ENCODE measurements at regions not wholly inside any gene's neighbourhood (a gene's known extent, or its start where the extent isn't known, plus 50 kb on each side); places are given as distances from the start of the nearest gene placed in this dataset.
"Not testable (repeated sequence)": the region's sequence is repeated elsewhere in the genome, so short reads cannot be mapped to it uniquely, and the experiment has no call there.

DNA sequence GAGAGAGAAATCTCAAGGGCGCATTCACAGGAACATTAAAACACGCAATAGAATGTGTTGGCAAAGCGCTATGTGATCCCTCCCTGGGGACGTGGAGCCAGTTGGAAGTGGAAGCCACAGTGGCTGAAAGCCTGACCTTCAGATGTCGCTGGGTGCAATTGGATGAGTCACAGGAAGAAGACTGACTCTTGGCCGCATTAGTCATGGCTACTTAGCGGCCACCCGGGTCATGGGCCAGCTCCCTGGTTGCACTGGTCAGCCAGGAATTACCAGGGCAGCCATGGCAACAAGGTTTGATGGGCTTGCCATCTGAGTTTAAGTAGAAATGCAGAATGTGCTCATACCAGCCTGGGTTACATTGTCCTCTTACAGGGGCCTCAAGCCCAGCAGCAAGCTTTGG, 231.2 kb upstream of the FRG2C start:
- H2AFZ ChIP-seq (ENCODE audit: low read depth); H3K27me3 ChIP-seq (ENCODE audit: insufficient read depth); H3K36me3 ChIP-seq (replicated peaks in 1 of 2; ENCODE audit: control insufficient read depth in 1 of 2, insufficient read depth in 2 of 2, low read length in 1 of 2); H3K9me2 ChIP-seq; POLR2A ChIA-PET; DNase-seq; H3K4me3 ChIP-seq (ENCODE audit: low read depth in 2 of 2, low read length in 1 of 2); H4K20me1 ChIP-seq (ENCODE audit: insufficient read depth); H3K9me3 ChIP-seq; H3K4me1 ChIP-seq (ENCODE audit: control insufficient read depth in 1 of 2, insufficient read depth in 2 of 2, low read depth in 1 of 2, low read length in 1 of 2): not testable (repeated sequence)
- H3K9ac ChIP-seq: peak overlapping the region; percentile 81; the same call in 1 of the 2 replicates
- CTCF ChIA-PET: interaction anchor here (1.2 kb wide), 1 partner anchor 19 kb away, joined by 3 read pairs; no protein-coding TSS in a partner anchor
- peak overlapping the region; percentile 79 for H3K4me2 ChIP-seq
- peak overlapping the region in 1 of 2 experiments; percentile 83; a peak in 2 of 4 replicates for H3K27ac ChIP-seq (ENCODE audit: low read depth in 2 of 2, low read length in 1 of 2)
- H3K79me2 ChIP-seq (ENCODE audit: insufficient read depth): peaks cover 11% of the 10 kb centered on the region; the same call in 1 of the 2 replicates
- peaks cover 14% of the 10 kb centered on the region for H3F3A ChIP-seq (replicated peaks; ENCODE audit: insufficient read depth)
- 14% methylated on average over 4 of the region's 8 CpGs for WGBS (ENCODE audit: low lambda C conversion rate)
- peak; percentile 88; the same call in 1 of the 2 replicates for TF ChIP-seq FOSL2 (IDR thresholded peaks at IDR 0.05; ENCODE audit: borderline replicate concordance, low read depth)
- TF ChIP-seq NFIC (IDR thresholded peaks at IDR 0.05; ENCODE audit: borderline replicate concordance): peak; percentile 48
- TF ChIP-seq RXRA (IDR thresholded peaks at IDR 0.05; ENCODE audit: borderline replicate concordance, low read depth): peak; percentile 90; the same call in 1 of the 2 replicates
- peak; percentile 86 for TF ChIP-seq JUND (IDR thresholded peaks at IDR 0.05)
- TF ChIP-seq, protein P1, sequence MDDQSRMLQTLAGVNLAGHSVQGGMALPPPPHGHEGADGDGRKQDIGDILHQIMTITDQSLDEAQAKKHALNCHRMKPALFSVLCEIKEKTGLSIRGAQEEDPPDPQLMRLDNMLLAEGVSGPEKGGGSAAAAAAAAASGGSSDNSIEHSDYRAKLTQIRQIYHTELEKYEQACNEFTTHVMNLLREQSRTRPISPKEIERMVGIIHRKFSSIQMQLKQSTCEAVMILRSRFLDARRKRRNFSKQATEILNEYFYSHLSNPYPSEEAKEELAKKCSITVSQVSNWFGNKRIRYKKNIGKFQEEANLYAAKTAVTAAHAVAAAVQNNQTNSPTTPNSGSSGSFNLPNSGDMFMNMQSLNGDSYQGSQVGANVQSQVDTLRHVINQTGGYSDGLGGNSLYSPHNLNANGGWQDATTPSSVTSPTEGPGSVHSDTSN (IDR thresholded peaks at IDR 0.05): peak; percentile 54
- peak in 1 of 2 experiments; percentile 68; a peak in 2 of 4 replicates for TF ChIP-seq EP300 (IDR thresholded peaks at IDR 0.05; ENCODE audit: borderline replicate concordance in 1 of 2, low read depth in 1 of 2, low read length in 1 of 2)
- peak; percentile 75 for TF ChIP-seq TCF12 (IDR thresholded peaks at IDR 0.05)

DNA sequence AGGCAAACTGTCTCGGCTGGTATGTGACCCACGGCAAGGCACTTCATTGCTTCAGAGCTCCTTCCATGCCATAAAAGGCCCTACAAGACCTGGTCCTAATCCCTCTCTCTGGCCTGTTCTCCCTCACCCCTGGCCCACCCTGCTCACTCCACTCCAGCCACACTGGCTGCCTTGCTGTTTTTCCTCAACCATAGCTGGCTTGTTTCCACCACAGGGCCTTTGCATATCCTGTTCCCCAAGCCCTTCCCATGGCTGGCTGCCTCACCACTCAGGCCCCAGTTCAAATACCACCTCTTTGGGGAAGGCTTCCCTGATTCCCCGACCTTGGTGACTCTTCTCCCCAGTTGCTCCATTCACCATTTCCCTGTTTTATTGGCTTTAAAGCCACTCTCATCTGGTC, 230.8 kb upstream of the FRG2C start:
- H3K4me3 ChIP-seq (ENCODE audit: low read depth in 2 of 2, low read length in 1 of 2); H3K27me3 ChIP-seq (ENCODE audit: insufficient read depth); H3K9me3 ChIP-seq; H4K20me1 ChIP-seq (ENCODE audit: insufficient read depth); POLR2A ChIA-PET; H3K36me3 ChIP-seq (replicated peaks in 1 of 2; ENCODE audit: control insufficient read depth in 1 of 2, insufficient read depth in 2 of 2, low read length in 1 of 2); H3K4me1 ChIP-seq (ENCODE audit: control insufficient read depth in 1 of 2, insufficient read depth in 2 of 2, low read depth in 1 of 2, low read length in 1 of 2); DNase-seq; H3K9me2 ChIP-seq; H2AFZ ChIP-seq (ENCODE audit: low read depth): not testable (repeated sequence)
- peaks cover 11% of the 10 kb centered on the region; the same call in 1 of the 2 replicates for H3K79me2 ChIP-seq (ENCODE audit: insufficient read depth)
- H3K4me2 ChIP-seq: peak overlapping the region; percentile 79
- H3F3A ChIP-seq (replicated peaks; ENCODE audit: insufficient read depth): peaks cover 14% of the 10 kb centered on the region
- H3K9ac ChIP-seq: peak overlapping the region; percentile 81; the same call in 1 of the 2 replicates
- WGBS (ENCODE audit: low lambda C conversion rate): 71% methylated on average over 3 of the region's 3 CpGs
- CTCF ChIA-PET: interaction anchor here (1.2 kb wide), 1 partner anchor 20 kb away, joined by 3 read pairs; no protein-coding TSS in a partner anchor
- peak overlapping the region in 1 of 2 experiments; percentile 83; a peak in 2 of 4 replicates for H3K27ac ChIP-seq (ENCODE audit: low read depth in 2 of 2, low read length in 1 of 2)

DNA sequence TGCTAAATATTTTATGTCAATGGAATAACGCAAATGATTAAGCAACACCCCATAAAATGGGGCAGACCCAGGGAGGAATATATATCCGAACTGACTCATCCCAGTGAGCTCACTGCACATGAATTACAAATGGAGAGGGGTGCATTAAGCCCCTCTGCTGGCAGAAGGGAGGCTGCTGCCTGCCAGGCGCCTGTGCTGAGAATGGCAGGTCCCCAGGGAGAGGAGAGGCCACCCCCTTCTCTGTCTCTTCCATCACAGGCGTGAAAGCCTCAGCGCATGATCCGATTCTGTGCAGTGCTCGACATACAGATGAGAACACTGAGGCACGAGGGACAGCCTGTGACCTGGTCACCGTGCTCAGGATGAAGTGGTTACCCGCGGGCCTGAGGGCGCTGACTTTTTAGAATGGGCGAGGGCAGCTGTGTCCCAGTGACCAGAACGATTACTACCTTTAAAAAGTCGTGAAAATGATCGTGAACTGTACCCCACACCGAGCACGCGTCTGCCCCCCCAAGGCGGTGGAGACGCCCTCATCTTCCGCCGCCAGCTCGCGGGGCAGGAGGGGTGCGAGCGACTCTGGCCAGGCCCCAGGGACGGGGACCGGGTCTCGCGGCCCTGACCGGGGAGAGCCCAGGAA, 229.7 kb upstream of the FRG2C start:
- Histone ChIP-seq H2AFZ (ENCODE audit: low read depth) (0 out of 2 replicates have a peak overlapping the region, but pooled peaks have one; percentile 52), H3K27ac (ENCODE audit: low read depth in 2 of 2, low read length in 1 of 2) (peak overlapping the region; percentile 16 to 83; a peak in 3 of 4 replicates), H3K9ac (peak overlapping the region; percentile 81), H3K4me2 (peak overlapping the region; percentile 79), H3F3A (replicated peaks; ENCODE audit: insufficient read depth) (peaks cover 14% of the 10 kb centered on the region), H3K4me3 (ENCODE audit: low read depth in 2 of 2, low read length in 1 of 2) (peak overlapping the region; percentile 61 to 68), H3K79me2 (ENCODE audit: insufficient read depth) (peaks cover 11% of the 10 kb centered on the region; the same call in 1 of the 2 replicates)
- H3K9me3 ChIP-seq; H3K4me1 ChIP-seq (ENCODE audit: control insufficient read depth in 1 of 2, insufficient read depth in 2 of 2, low read depth in 1 of 2, low read length in 1 of 2); H3K36me3 ChIP-seq (replicated peaks in 1 of 2; ENCODE audit: control insufficient read depth in 1 of 2, insufficient read depth in 2 of 2, low read length in 1 of 2); H3K9me2 ChIP-seq; CTCF ChIA-PET; H3K27me3 ChIP-seq (ENCODE audit: insufficient read depth); H4K20me1 ChIP-seq (ENCODE audit: insufficient read depth): not testable (repeated sequence)
- POLR2A ChIA-PET: interaction anchor here (0.9 kb wide), 1 partner anchor 19 kb away, joined by 3 read pairs; no protein-coding TSS in a partner anchor
- TF ChIP-seq MXI1 (IDR thresholded peaks at IDR 0.05; ENCODE audit: low read depth, low read length): peak; percentile 66
- TF ChIP-seq, protein P2, sequence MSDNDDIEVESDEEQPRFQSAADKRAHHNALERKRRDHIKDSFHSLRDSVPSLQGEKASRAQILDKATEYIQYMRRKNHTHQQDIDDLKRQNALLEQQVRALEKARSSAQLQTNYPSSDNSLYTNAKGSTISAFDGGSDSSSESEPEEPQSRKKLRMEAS (IDR thresholded peaks at IDR 0.05; ENCODE audit: low read depth): 0 out of 2 replicates have a peak, but pooled peaks have one; percentile 47
- WGBS (ENCODE audit: low lambda C conversion rate): under 1% methylated on average over 14 of the region's 32 CpGs
- DNase-seq: peak; percentile 46
